Activated naive CD8-positive, alpha-beta T cell treated with anti-CD3 and anti-CD28 coated beads, Interleukin-2, amount 10 ng/mL, durations not matched to agents 7 days and 5 days (primary cell): ENCODE measurements at regions not wholly inside any gene's neighbourhood (a gene's known extent, or its start where the extent isn't known, plus 50 kb on each side); places are given as distances from the start of the nearest gene placed in this dataset.

ENCODE experiments used
- ATAC-seq: fragments of 150-1000 bp; cut with Tn5 transposase; one replicate; pipeline ENCODE4 v1.10.0; 2021; ENCODE audit warnings: low read depth, moderate library complexity
- POLR2A ChIA-PET: fragments of 350-600 bp; sonication (Branson Sonifier 250); formaldehyde crosslinking; loops from one replicate; lab custom pipeline; 2021; ENCODE audit warnings: antibody characterized with exemption; lab: Charles Lee
- DNase-seq: peaks from one replicate; pipeline ENCODE4 v3.0.0; 2021
- H3K27ac Mint-ChIP-seq: one replicate; pipeline ENCODE4 v1.8.0; 2022; ENCODE audit warnings: mild to moderate bottlenecking, mixed read lengths
- H3K27me3 Mint-ChIP-seq: one replicate; pipeline ENCODE4 v1.8.0; 2022; ENCODE audit warnings: mild to moderate bottlenecking, moderate library complexity, mixed read lengths
- H3K36me3 Mint-ChIP-seq: one replicate; pipeline ENCODE4 v1.8.0; 2021; ENCODE audit warnings: mild to moderate bottlenecking, mixed read lengths
- H3K4me1 Mint-ChIP-seq: one replicate; pipeline ENCODE4 v1.8.0; 2021; ENCODE audit warnings: mixed read lengths
- H3K4me3 Mint-ChIP-seq: one replicate; pipeline ENCODE4 v1.8.0; 2022; ENCODE audit warnings: mild to moderate bottlenecking, moderate library complexity, mixed read lengths
- H3K9me3 Mint-ChIP-seq: one replicate; pipeline ENCODE4 v1.8.0; 2021; ENCODE audit warnings: mixed read lengths

DNA sequence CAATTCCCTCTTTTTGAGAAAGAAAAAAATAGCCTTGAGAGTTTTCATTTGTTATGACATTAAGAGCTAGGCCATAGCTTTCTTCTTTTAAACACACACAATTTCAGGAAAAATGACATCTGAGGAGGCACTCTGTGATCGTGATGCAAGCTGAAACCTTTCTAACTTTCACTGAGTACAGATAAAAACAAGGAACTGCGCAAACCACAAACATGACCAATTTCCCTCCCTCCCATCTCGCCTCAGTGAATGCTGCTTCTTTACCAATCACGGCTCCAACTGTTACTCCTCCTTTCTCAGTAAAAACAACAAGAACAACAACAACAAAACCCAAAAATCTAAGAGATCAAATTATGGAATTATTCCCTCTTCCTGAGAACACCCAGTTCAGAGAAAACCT, 626.8 kb downstream of the TLL1 start:
- no peak overlapping the region for H3K27ac Mint-ChIP-seq

DNA sequence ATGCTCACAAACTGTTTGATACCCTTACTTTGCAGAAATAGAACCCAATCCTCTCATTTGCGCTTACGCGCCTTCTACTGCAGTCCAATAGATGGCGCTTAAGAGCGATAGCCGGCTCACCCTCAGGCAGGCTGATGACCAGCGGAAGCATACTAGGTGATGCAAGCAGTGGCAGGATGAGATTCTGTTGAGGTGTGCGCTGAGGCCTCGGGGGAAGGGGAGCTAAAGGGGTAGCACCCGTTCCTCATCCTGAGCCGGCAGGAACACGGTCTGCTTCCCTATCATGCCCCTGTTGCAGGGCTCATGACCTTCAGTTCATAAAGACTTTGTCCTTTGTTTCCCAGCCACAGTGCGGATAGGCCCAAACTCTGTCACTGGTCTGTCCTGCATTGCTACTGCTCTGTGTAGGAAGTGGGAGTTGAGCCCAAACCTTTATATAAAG, 628.9 kb downstream of the TLL1 start:
- Mint-ChIP-seq H3K27me3 (no peaks in the 10 kb centered on the region), H3K9me3 (peaks cover 2% of the 10 kb centered on the region), H3K4me3 (no peak overlapping the region), H3K36me3 (no peaks in the 10 kb centered on the region), H3K27ac (no peak overlapping the region), H3K4me1 (no peaks in the 10 kb centered on the region)
- DNase-seq, result no peak
- no peak for ATAC-seq
- POLR2A ChIA-PET, result no interaction called here

More for the DNA sequence above, 626.8 kb downstream of the TLL1 start:
- Mint-ChIP-seq H3K4me3 (no peak overlapping the region), H3K4me1 (no peaks in the 10 kb centered on the region), H3K9me3 (peaks cover 2% of the 10 kb centered on the region), H3K36me3 (no peaks in the 10 kb centered on the region), H3K27me3 (no peaks in the 10 kb centered on the region)
- POLR2A ChIA-PET, result no interaction called here
- no peak for ATAC-seq
- no peak for DNase-seq

DNA sequence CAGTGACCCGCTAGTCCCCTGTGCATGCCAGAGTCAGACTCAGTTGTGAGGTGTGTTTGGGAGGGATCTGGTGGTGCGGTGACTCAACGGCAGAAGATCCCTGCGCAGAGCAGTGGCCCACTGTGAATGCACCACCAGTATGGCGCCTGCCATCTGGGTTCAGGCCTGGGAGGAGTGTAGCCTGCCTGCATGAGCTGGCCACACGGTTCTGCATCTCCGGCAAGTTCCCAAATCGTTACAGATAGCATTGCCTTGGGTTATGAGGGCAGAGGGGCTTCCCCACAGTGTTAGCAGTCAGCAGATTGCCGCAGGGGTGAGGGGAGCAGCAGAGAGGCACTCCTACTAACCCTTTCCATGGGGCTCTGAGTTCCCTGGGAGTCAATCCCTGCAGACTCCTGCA, 629.6 kb downstream of the TLL1 start:
- Mint-ChIP-seq H3K27ac (no peak overlapping the region), H3K4me3 (no peak overlapping the region), H3K36me3 (no peaks in the 10 kb centered on the region), H3K27me3 (no peaks in the 10 kb centered on the region), H3K9me3 (peaks cover 2% of the 10 kb centered on the region), H3K4me1 (no peaks in the 10 kb centered on the region)
- POLR2A ChIA-PET, result no interaction called here
- no peak for ATAC-seq
- DNase-seq, result no peak

DNA sequence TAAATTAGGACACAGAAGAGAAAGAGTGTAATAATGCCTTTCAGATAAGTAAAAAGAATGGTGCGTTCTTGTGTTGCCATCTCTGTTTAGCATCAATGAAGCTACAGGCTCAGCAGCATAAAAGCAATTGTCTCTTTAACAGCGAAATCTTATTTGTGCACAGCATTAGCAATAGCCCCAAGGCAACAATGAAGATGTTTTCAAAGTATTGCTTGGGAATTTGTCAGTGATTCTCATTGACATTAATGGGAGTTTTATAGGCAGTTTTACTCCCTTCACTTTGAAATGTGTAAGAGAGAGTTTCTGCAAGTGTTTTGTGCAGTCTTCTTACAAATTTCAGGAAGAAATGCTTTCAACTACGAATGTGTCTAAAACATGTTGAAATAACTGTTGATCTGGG, 633.0 kb downstream of the TLL1 start:
- no peak overlapping the region for H3K4me3 Mint-ChIP-seq
- no peak overlapping the region for H3K27ac Mint-ChIP-seq
- POLR2A ChIA-PET, result no interaction called here

DNA sequence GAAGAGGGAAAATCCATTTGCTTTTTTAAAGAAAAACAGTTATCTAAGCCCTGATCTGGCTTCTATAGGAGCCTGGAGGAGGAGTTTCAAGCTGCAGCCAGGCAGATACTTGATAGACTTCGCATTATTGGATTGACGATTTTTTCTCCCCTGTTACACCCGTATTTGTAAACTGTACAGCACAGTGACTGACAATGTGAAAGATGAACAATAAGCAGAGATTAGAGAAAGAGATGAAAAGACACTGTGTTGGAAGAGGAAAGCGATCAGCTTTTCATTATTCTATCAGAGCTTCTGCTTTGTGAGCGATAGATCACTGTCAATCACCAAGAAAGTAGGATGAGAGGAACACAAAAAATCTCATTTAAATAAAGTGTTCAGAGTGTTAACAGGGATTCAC, 639.2 kb downstream of the TLL1 start:
- ATAC-seq (no peak), DNase-seq (no peak)
- POLR2A ChIA-PET, result no interaction called here
- H3K9me3 Mint-ChIP-seq, result peaks cover 2% of the 10 kb centered on the region
- no peaks in the 10 kb centered on the region for H3K27me3 Mint-ChIP-seq
- H3K27ac Mint-ChIP-seq, result no peak overlapping the region
- H3K4me3 Mint-ChIP-seq, result no peak overlapping the region
- no peaks in the 10 kb centered on the region for H3K4me1 Mint-ChIP-seq
- H3K36me3 Mint-ChIP-seq, result no peaks in the 10 kb centered on the region

More for the DNA sequence above, 633.0 kb downstream of the TLL1 start:
- H3K36me3 Mint-ChIP-seq, result no peaks in the 10 kb centered on the region
- H3K27me3 Mint-ChIP-seq, result no peaks in the 10 kb centered on the region
- ATAC-seq (no peak), DNase-seq (no peak)
- H3K4me1 Mint-ChIP-seq, result no peaks in the 10 kb centered on the region
- peaks cover 2% of the 10 kb centered on the region for H3K9me3 Mint-ChIP-seq

DNA sequence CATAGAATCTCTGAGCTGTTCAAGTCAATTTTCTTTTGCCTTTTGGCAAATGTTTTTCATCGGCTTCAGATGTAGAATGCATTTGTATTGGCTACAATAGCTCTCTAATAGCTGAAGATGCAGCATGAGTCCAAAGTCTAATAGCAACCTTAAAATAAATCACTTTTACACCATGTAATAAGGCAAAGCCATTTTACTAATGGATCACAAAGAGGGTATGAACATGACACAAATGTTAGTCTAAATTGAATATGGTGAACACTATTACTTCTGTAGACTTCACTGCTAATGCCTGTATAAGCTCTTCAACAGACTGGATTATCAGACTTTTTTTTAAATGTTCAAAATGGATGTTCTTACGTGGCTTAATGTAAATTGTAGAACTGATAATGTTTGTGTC, 645.3 kb downstream of the TLL1 start:
- Mint-ChIP-seq H3K4me1 (no peaks in the 10 kb centered on the region), H3K27me3 (no peaks in the 10 kb centered on the region), H3K27ac (no peak overlapping the region), H3K4me3 (no peak overlapping the region), H3K36me3 (no peaks in the 10 kb centered on the region), H3K9me3 (peaks cover 3% of the 10 kb centered on the region)
- POLR2A ChIA-PET, result no interaction called here
- DNase-seq, result no peak
- ATAC-seq, result no peak

DNA sequence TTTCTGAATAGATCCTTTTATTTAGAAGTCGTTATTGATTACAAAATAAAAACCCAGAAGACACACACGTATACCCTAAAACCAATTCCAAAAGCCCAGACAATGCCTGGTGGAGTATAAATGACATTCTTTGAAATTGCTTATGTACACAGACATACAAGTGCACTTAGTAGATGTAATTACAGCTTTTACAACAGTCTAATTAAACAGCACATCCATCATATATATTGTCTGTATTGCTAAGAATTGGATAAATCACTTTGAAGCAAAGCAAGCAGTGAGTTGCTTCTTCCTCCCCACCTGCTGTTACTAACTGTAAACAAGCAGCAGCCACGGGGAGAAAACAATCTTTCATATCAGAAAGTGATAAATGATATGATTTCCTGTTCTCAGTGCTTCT, 645.7 kb downstream of the TLL1 start:
- Mint-ChIP-seq H3K27ac (no peak overlapping the region), H3K36me3 (no peaks in the 10 kb centered on the region), H3K27me3 (no peaks in the 10 kb centered on the region), H3K4me1 (no peaks in the 10 kb centered on the region), H3K4me3 (no peak overlapping the region), H3K9me3 (peaks cover 3% of the 10 kb centered on the region)
- no peak for DNase-seq
- no peak for ATAC-seq
- POLR2A ChIA-PET, result no interaction called here

DNA sequence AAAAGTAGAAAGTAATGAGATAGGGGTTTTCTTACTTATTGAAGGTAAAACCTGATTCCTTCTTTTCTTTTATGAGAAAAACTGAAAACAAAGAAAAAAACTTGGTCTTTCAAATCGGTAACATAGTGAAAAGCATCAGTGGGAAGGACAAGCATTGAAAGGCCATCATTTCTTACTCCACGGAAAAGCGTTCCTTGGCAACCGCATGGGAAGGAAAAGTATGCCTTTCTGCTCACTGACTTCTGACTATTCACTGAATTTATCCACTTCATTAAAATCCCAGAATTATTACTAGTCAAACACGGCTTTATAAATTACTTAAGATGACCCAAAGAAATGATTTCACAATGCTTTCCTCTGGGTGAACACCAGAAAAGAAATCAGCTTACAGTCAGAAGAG, 646.7 kb downstream of the TLL1 start:
- Mint-ChIP-seq H3K36me3 (no peaks in the 10 kb centered on the region), H3K4me3 (no peak overlapping the region), H3K9me3 (peaks cover 3% of the 10 kb centered on the region), H3K27me3 (no peaks in the 10 kb centered on the region), H3K4me1 (no peaks in the 10 kb centered on the region), H3K27ac (no peak overlapping the region)
- ATAC-seq, result no peak
- POLR2A ChIA-PET, result no interaction called here
- no peak for DNase-seq

DNA sequence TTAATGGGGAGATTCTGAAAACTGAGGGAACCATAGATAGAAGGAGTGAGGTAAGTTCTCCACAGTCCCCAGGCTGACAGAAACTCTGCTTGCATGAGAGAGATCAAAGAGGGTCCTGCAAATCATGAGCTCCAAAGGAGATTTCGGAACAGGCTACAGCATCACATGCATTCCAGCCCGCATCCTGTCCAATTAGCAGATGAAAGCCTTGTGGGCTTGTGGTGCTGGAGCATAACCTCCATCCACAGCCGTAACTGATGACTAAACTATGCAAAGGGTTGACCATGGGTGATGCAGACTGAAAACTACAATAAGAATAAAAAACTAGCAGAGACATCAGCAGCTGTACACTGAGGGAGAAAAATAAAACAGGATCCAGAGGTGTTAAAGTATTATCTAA, 654.5 kb downstream of the TLL1 start:
- POLR2A ChIA-PET, result no interaction called here
- H3K27me3 Mint-ChIP-seq, result no peaks in the 10 kb centered on the region
- no peaks in the 10 kb centered on the region for H3K9me3 Mint-ChIP-seq
- no peak overlapping the region for H3K27ac Mint-ChIP-seq
- DNase-seq (no peak), ATAC-seq (no peak)
- H3K36me3 Mint-ChIP-seq, result no peaks in the 10 kb centered on the region
- no peaks in the 10 kb centered on the region for H3K4me1 Mint-ChIP-seq
- H3K4me3 Mint-ChIP-seq, result no peak overlapping the region

DNA sequence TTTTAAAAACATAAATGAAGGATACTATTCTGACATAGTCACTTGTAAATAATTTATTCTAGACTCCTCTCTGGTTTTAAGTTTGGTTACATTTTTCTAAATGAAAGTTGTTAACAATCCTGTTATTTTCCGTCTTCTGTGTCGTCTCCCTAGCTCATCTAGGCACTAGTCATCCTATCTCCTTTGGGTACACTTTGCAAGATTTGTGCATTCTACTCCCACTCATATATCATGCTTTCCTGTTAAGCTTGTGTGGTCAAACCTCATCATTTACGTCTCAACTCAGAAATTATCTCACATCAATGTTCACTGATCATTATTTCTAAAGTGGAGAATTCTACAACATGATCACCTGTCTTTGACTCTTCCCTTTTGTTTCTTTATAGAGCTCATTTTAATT, 658.7 kb downstream of the TLL1 start:
- H3K27ac Mint-ChIP-seq, result no peak overlapping the region
- H3K9me3 Mint-ChIP-seq, result no peaks in the 10 kb centered on the region
- H3K4me1 Mint-ChIP-seq, result no peaks in the 10 kb centered on the region
- ATAC-seq (no peak), DNase-seq (no peak)
- H3K27me3 Mint-ChIP-seq, result no peaks in the 10 kb centered on the region
- H3K36me3 Mint-ChIP-seq, result no peaks in the 10 kb centered on the region
- POLR2A ChIA-PET, result no interaction called here
- no peak overlapping the region for H3K4me3 Mint-ChIP-seq

DNA sequence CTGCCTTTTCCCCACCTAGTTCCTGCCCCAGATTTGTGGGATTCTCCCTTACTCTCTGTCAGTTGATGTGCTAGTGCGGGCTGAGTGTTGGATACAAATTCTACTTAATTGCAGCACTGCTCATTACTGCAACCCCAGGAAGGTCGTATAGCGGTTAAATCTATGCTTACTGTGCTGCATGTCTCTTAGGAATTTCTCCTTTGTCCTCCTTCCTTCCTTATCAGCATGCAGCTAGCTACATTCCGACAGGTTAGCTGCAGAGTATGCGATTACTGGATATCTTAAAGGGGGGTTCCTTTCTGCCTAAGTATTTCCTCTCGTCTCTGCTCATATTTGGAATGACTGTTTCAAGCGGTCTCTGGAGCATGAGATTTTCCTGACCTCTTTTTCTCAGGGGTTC, 662.8 kb downstream of the TLL1 start:
- H3K4me3 Mint-ChIP-seq, result no peak overlapping the region
- no peaks in the 10 kb centered on the region for H3K9me3 Mint-ChIP-seq
- no peak for ATAC-seq

DNA sequence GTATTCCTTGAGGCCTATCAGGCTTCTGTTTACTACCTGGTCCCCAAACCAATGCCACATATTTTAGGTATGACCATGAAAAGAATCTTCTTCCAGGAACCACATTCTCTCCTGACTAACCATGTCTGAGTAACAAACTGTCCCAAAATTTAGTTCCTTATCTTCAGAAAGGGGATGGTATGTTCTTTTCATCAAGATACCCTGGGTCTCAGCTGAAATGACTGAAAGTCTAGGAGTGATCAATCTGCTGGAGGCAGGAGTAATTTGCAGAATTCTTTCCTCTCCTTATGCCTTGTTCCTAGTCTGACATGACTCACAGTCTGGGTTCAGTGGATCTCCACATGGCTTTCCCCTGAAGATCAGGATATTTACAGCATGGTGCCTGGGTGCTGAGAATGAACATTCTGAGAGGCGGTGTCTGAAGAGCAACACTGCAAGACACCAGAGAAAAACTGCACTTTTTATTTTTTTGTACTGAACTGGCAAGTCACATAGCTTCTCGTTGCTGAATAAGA, 665.5 kb downstream of the TLL1 start:
- POLR2A ChIA-PET, result no interaction called here
- no peak for ATAC-seq

More for the DNA sequence above, 662.8 kb downstream of the TLL1 start:
- H3K4me1 Mint-ChIP-seq, result no peaks in the 10 kb centered on the region
- H3K36me3 Mint-ChIP-seq, result no peaks in the 10 kb centered on the region
- no peak for DNase-seq
- POLR2A ChIA-PET, result no interaction called here
- no peaks in the 10 kb centered on the region for H3K27me3 Mint-ChIP-seq
- H3K27ac Mint-ChIP-seq, result no peak overlapping the region

DNA sequence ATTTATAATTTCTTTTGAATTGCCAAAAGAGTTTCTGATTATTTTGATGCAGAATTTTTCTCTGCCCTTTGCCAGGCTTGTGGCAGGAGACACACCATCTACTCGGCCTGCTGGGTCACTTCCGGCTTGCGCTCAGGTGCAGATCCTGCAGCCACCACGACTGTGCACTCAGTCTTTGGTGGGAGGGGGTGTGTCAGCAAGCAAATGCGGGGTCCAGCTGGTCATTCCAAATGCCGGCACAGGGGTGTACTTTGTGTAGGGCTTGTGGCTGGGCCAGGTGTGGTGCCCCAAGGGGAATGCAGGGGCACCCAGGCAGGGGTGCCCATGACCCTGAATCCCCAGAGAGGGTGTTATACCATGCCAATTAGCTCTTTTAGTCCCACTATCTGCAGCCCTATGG, 673.0 kb downstream of the TLL1 start:
- DNase-seq (no peak), ATAC-seq (no peak)
- Mint-ChIP-seq H3K9me3 (no peaks in the 10 kb centered on the region), H3K27me3 (no peaks in the 10 kb centered on the region), H3K4me3 (no peak overlapping the region), H3K36me3 (no peaks in the 10 kb centered on the region), H3K4me1 (no peaks in the 10 kb centered on the region), H3K27ac (no peak overlapping the region)
- POLR2A ChIA-PET, result no interaction called here

More for the DNA sequence above, 665.5 kb downstream of the TLL1 start:
- H3K4me3 Mint-ChIP-seq, result no peak overlapping the region
- no peaks in the 10 kb centered on the region for H3K9me3 Mint-ChIP-seq
- H3K4me1 Mint-ChIP-seq, result no peaks in the 10 kb centered on the region
- no peaks in the 10 kb centered on the region for H3K36me3 Mint-ChIP-seq
- H3K27ac Mint-ChIP-seq, result no peak overlapping the region
- H3K27me3 Mint-ChIP-seq, result no peaks in the 10 kb centered on the region
- no peak for DNase-seq

DNA sequence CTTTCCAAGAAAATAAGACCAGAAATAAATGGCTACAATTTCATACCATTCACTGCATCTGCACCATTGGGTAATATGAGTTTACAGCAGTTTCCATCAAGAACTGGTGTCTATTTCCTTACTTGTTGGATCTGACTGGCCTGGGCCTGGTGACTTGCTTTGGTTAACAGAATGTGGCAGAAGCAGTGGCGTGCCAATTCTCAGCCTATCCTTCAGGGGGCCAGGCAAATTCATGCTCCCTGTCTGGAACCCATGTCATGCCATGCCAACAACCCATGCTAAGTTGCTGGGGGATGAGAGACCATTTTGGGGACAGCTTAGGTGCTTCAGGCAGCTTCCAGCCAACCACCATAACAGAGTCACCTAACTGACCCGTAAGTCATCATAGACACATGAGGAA, 656.7 kb downstream of the SPOCK3 start:
- POLR2A ChIA-PET, result no interaction called here
- Mint-ChIP-seq H3K27ac (no peak overlapping the region), H3K27me3 (no peaks in the 10 kb centered on the region), H3K9me3 (peaks cover 2% of the 10 kb centered on the region), H3K4me3 (no peak overlapping the region), H3K4me1 (no peaks in the 10 kb centered on the region), H3K36me3 (no peaks in the 10 kb centered on the region)
- ATAC-seq (no peak), DNase-seq (no peak)

DNA sequence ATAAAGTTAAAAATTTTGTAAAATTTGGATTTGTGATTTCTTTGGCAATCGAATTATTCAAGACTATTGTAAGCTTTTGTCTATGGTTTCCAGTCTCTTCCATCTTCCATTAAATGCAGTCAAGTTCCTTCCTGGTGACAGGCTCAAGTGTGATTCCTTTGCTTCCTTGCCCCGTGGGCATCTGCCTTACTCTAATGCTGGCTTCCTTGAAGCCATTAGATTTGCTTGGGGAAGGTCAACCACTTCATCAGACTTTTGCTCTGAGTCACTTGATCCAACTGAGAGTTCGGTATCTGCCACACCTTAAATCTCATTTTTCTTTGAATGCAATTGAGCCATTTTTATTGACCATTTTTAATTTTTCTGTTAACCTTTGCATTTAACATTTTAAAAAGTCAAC, 648.8 kb downstream of the SPOCK3 start:
- Mint-ChIP-seq H3K27me3 (no peaks in the 10 kb centered on the region), H3K9me3 (peaks cover 1% of the 10 kb centered on the region), H3K4me3 (no peak overlapping the region), H3K36me3 (no peaks in the 10 kb centered on the region), H3K4me1 (no peaks in the 10 kb centered on the region), H3K27ac (no peak overlapping the region)
- POLR2A ChIA-PET, result no interaction called here
- no peak for DNase-seq
- ATAC-seq, result no peak
